ENCODE measurements at regions not wholly inside any gene's neighbourhood (a gene's known extent, or its start where the extent isn't known, plus 50 kb on each side); places are given as distances from the start of the nearest gene placed in this dataset.

GRCh38 chr6:130624046-130624445, 203.2 kb upstream of the SMLR1 start:
- TF ChIP-seq, protein P1, sequence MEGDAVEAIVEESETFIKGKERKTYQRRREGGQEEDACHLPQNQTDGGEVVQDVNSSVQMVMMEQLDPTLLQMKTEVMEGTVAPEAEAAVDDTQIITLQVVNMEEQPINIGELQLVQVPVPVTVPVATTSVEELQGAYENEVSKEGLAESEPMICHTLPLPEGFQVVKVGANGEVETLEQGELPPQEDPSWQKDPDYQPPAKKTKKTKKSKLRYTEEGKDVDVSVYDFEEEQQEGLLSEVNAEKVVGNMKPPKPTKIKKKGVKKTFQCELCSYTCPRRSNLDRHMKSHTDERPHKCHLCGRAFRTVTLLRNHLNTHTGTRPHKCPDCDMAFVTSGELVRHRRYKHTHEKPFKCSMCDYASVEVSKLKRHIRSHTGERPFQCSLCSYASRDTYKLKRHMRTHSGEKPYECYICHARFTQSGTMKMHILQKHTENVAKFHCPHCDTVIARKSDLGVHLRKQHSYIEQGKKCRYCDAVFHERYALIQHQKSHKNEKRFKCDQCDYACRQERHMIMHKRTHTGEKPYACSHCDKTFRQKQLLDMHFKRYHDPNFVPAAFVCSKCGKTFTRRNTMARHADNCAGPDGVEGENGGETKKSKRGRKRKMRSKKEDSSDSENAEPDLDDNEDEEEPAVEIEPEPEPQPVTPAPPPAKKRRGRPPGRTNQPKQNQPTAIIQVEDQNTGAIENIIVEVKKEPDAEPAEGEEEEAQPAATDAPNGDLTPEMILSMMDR (conservative IDR thresholded peaks at IDR 0.05), result no peak
- no peak for TF ChIP-seq EZH2 (IDR thresholded peaks at IDR 0.05; ENCODE audit: low read depth)

Measured in PC-9 (cell line).